ENCODE measurements at regions not wholly inside any gene's neighbourhood (a gene's known extent, or its start where the extent isn't known, plus 50 kb on each side); places are given as distances from the start of the nearest gene placed in this dataset.

DNA sequence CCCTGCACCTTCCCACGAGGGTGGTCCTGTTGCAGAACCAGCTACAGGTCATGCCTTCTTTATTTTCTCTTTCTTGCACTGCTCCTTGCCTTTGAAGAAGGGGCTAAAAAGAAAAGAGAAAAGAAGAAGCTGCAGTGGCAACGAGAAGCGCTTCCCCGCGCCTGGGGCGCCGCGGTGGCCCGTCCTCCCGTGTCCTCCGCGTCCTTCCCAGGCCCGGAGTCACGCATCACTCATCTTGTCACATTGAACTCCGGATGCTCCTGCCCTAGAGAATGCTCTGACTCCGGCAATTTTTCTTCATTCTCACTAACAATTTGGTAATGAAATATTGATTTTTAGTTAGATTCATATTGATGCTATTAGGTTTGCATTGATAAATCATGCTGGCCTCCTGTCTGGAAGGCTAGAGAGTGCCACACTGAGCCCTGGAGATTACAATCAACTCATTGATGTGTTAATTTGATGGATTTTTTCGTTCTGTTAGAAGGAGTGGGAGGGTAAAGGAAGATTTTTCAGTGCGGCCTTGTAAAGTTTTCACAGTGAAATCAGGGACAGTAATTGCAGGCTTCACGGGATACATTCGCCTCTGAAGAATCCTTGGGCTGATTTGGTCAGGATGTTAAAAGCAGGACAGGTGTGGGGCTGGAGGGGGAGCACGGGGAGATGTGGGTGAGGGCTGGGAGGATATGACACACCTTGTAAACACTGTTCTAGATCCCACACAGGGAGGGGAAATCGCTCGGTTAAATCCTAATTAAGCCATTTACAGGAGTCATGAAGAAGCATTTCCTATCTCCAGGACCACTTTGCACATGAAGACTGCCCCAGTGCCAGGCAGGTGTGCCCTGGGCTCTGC lies 349.3 kb downstream of the ZNF516 start:
- Histone ChIP-seq H3K4me3 (no peak overlapping the region), H3K27me3 (no peaks in the 10 kb centered on the region), H3K9me3 (no peaks in the 10 kb centered on the region), H3K36me3 (no peaks in the 10 kb centered on the region), H3K27ac (no peak overlapping the region), H3K4me1 (no peaks in the 10 kb centered on the region)
- no peak for DNase-seq
- TF ChIP-seq, protein P1, sequence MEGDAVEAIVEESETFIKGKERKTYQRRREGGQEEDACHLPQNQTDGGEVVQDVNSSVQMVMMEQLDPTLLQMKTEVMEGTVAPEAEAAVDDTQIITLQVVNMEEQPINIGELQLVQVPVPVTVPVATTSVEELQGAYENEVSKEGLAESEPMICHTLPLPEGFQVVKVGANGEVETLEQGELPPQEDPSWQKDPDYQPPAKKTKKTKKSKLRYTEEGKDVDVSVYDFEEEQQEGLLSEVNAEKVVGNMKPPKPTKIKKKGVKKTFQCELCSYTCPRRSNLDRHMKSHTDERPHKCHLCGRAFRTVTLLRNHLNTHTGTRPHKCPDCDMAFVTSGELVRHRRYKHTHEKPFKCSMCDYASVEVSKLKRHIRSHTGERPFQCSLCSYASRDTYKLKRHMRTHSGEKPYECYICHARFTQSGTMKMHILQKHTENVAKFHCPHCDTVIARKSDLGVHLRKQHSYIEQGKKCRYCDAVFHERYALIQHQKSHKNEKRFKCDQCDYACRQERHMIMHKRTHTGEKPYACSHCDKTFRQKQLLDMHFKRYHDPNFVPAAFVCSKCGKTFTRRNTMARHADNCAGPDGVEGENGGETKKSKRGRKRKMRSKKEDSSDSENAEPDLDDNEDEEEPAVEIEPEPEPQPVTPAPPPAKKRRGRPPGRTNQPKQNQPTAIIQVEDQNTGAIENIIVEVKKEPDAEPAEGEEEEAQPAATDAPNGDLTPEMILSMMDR (IDR thresholded peaks at IDR 0.05) = no peak
- ATAC-seq = no peak
- intact Hi-C loops (cut with DNase I) = no loop called here

- no peaks in the 10 kb centered on the region for H3K9me3 ChIP-seq
- TF ChIP-seq, protein P1 (IDR thresholded peaks at IDR 0.05) = no peak
- ATAC-seq = no peak
- no peak overlapping the region for H3K27ac ChIP-seq
- intact Hi-C loops (cut with DNase I) = no loop called here
- no peaks in the 10 kb centered on the region for H3K4me1 ChIP-seq
- DNase-seq = no peak
- H3K36me3 ChIP-seq = no peaks in the 10 kb centered on the region
- no peak overlapping the region for H3K4me3 ChIP-seq
- H3K27me3 ChIP-seq = no peaks in the 10 kb centered on the region
Measured at GRCh38 chr18:76144844-76145243, 350.2 kb downstream of the ZNF516 start.

DNA sequence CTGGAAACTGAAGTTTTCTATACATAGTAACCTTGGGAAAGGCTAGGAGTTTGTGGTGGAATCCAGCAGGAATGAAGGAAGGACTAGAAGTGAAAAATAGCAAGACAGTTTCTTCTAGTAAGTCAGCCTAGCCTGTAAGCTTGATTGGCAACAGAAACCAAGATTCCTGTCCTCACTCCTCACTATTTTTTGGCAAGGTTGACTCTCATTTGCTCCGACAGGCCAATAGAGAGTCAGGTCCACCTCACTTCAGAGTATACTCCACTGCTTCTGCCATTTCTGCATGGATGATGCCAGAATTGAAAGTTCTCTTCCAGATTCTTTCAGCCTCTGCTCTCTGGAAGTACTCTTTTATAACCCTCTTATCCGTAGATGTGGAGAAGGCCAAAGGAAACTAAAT lies 352.4 kb downstream of the ZNF516 start:
- Histone ChIP-seq H3K9me3 (no peaks in the 10 kb centered on the region), H3K4me3 (no peak overlapping the region), H3K36me3 (no peaks in the 10 kb centered on the region), H3K27ac (no peak overlapping the region), H3K27me3 (no peaks in the 10 kb centered on the region), H3K4me1 (no peaks in the 10 kb centered on the region)
- ATAC-seq (no peak), DNase-seq (no peak)
- intact Hi-C loops (cut with DNase I) = no loop called here
- TF ChIP-seq, protein P1 (IDR thresholded peaks at IDR 0.05) = no peak

DNA sequence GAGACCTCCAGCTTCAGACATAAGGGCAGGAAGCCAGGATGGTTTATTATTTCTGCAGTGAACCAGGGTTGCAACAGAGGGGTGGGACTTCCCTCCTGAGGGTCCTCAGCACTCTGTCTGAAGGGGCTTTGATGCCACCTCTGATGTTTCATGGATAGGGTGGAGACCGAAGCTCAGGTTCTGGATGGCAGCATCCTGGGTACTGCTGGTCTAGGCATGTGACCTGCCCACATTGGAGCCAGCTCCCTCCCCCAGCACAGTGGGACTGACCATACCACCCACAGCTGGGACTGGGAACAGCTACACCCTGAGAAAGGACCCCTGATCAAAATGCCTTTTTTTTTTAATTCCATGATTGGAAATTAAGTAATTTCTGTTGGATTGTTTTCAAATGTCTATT lies 355.2 kb downstream of the ZNF516 start:
- ATAC-seq = no peak
- intact Hi-C loops (cut with DNase I) = no loop called here
- H3K36me3 ChIP-seq = no peaks in the 10 kb centered on the region

DNA sequence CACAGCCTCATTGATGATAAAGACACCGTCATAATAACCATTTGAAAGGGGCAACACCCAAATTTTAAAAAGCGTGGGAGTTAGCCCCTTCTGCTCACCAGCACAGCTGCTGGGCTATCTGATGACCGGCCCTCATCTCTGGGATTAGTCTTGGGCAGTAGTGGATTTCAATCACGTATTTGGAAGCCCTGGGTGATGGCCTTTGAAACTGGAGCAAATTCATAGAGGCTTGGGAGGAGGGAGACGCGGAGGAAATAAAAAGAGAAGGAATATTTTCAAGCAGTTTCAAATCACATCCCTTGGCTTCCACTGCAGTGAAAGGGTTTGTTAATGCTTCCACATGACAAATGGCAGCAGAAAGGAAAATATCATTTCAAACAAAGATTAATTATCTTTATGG lies 357.8 kb downstream of the ZNF516 start:
- no peaks in the 10 kb centered on the region for H3K9me3 ChIP-seq

More for the DNA sequence above, 355.2 kb downstream of the ZNF516 start:
- no peaks in the 10 kb centered on the region for H3K27me3 ChIP-seq
- no peak for DNase-seq
- TF ChIP-seq, protein P1 (IDR thresholded peaks at IDR 0.05) = no peak
- no peaks in the 10 kb centered on the region for H3K9me3 ChIP-seq
- no peaks in the 10 kb centered on the region for H3K4me1 ChIP-seq
- H3K27ac ChIP-seq = no peak overlapping the region
- no peak overlapping the region for H3K4me3 ChIP-seq

More for the DNA sequence above, 357.8 kb downstream of the ZNF516 start:
- H3K27ac ChIP-seq = no peak overlapping the region
- H3K4me3 ChIP-seq = no peak overlapping the region
- H3K36me3 ChIP-seq = no peaks in the 10 kb centered on the region
- no peak for ATAC-seq
- TF ChIP-seq, protein P1 (IDR thresholded peaks at IDR 0.05) = no peak
- no peak for DNase-seq
- intact Hi-C loops (cut with DNase I) = no loop called here
- H3K4me1 ChIP-seq = no peaks in the 10 kb centered on the region
- no peaks in the 10 kb centered on the region for H3K27me3 ChIP-seq
